HEK293T (cell line): ENCODE measurements at regions not wholly inside any gene's neighbourhood (a gene's known extent, or its start where the extent isn't known, plus 50 kb on each side); places are given as distances from the start of the nearest gene placed in this dataset.

Experiments
- BHLHE40 ChIP-seq: fragments of 450-650 bp; IDR thresholded peaks from 2 replicates; pipeline ENCODE4 v1.6.1; 2016; ENCODE audit warnings: mild to moderate bottlenecking, moderate library complexity, borderline replicate concordance
- FOXA1 ChIP-seq: fragments of 450-650 bp; IDR thresholded peaks from 2 replicates; pipeline ENCODE4 v1.6.1; 2016; ENCODE audit warnings: mild to moderate bottlenecking
- FOXK2 ChIP-seq: fragments of 450-650 bp; IDR thresholded peaks from 2 replicates; pipeline ENCODE4 v1.6.1; 2016; ENCODE audit warnings: mild to moderate bottlenecking
- FOXM1 ChIP-seq: fragments of 450-650 bp; IDR thresholded peaks from 2 replicates; pipeline ENCODE4 v1.6.1; 2017; ENCODE audit warnings: mild to moderate bottlenecking, borderline replicate concordance
- LEF1 ChIP-seq: fragments of 450-650 bp; IDR thresholded peaks from 2 replicates; pipeline ENCODE4 v1.6.1; 2017; ENCODE audit warnings: mild to moderate bottlenecking, borderline replicate concordance
- SP1 ChIP-seq: fragments of 450-650 bp; IDR thresholded peaks from 2 replicates; pipeline ENCODE4 v1.6.1; 2017
- TARDBP ChIP-seq: fragments of 450-650 bp; IDR thresholded peaks from 2 replicates; pipeline ENCODE4 v1.6.1; 2016
- ZNF384 ChIP-seq: fragments of 450-650 bp; IDR thresholded peaks from 2 replicates; pipeline ENCODE4 v1.6.1; 2016

GRCh38 chr4:18209448-18209847 is 187.9 kb upstream of the LCORL start:
- TF ChIP-seq ZNF384 (no peak), BHLHE40 (no peak), FOXM1 (no peak), SP1 (no peak), FOXA1 (no peak), TARDBP (no peak), FOXK2 (no peak), LEF1 (no peak)
